SW 1271 (cell line): ENCODE measurements at regions not wholly inside any gene's neighbourhood (a gene's known extent, or its start where the extent isn't known, plus 50 kb on each side); places are given as distances from the start of the nearest gene placed in this dataset.
"Not testable (repeated sequence)": the region's sequence is repeated elsewhere in the genome, so short reads cannot be mapped to it uniquely, and the experiment has no call there.

Experiments
- DNase-seq, 2 experiments: peaks; one replicate each; lab custom pipeline; 2025; lab: John Stamatoyannopoulos, UW

GRCh38 chr6:61217714-61218113 is 1068.3 kb downstream of the KHDRBS2 start:
- no peak for DNase-seq

GRCh38 chr6:61210549-61210948 is 1075.5 kb downstream of the KHDRBS2 start:
- DNase-seq: peak in 1 of 2 experiments; percentile 4

GRCh38 chr6:61203966-61204496 is 1082.0 kb downstream of the KHDRBS2 start:
- no peak for DNase-seq

GRCh38 chr6:61200444-61200843 is 1085.6 kb downstream of the KHDRBS2 start:
- no peak for DNase-seq

GRCh38 chr6:61193771-61194170 is 1092.3 kb downstream of the KHDRBS2 start:
- DNase-seq: no peak

GRCh38 chr6:61192610-61193009 is 1093.4 kb downstream of the KHDRBS2 start:
- DNase-seq: no peak

- DNase-seq: no peak
These were observed 1117.1 kb downstream of the KHDRBS2 start for GRCh38 chr6:61168878-61169277.

- not testable (repeated sequence) for DNase-seq
These were observed 1137.0 kb downstream of the KHDRBS2 start for GRCh38 chr6:61149039-61149438.

GRCh38 chr6:61142261-61142660 is 1143.8 kb downstream of the KHDRBS2 start:
- DNase-seq: not testable (repeated sequence)

GRCh38 chr6:61134028-61134427 is 1152.0 kb downstream of the KHDRBS2 start:
- DNase-seq: no peak

- DNase-seq: not testable (repeated sequence)
These were observed 1171.8 kb downstream of the KHDRBS2 start for GRCh38 chr6:61114185-61114584.

GRCh38 chr6:61107914-61108313 is 1178.1 kb downstream of the KHDRBS2 start:
- not testable (repeated sequence) for DNase-seq

GRCh38 chr6:61103660-61104059 is 1182.4 kb downstream of the KHDRBS2 start:
- not testable (repeated sequence) for DNase-seq

GRCh38 chr6:61100072-61100471 is 1186.0 kb downstream of the KHDRBS2 start:
- no peak for DNase-seq

- DNase-seq: not testable (repeated sequence)
These were observed 1186.5 kb downstream of the KHDRBS2 start for GRCh38 chr6:61099561-61099960.

- not testable (repeated sequence) for DNase-seq
These were observed 1198.0 kb downstream of the KHDRBS2 start for GRCh38 chr6:61087986-61088385.

- DNase-seq: no peak
These were observed 1242.0 kb downstream of the KHDRBS2 start for GRCh38 chr6:61044011-61044410.
